ENCODE measurements at regions not wholly inside any gene's neighbourhood (a gene's known extent, or its start where the extent isn't known, plus 50 kb on each side); places are given as distances from the start of the nearest gene placed in this dataset.

GRCh38 chr4:159428975-159429692 is 326.3 kb downstream of the RAPGEF2 start:
- no peaks in the 10 kb centered on the region for H3K36me3 ChIP-seq (ENCODE audit: control insufficient read depth in 2 of 4, insufficient read depth in 4 of 4, low read length in 3 of 4)
- no peak overlapping the region for H3K9ac ChIP-seq (replicated peaks in 1 of 4; ENCODE audit: extremely low read depth in 1 of 4, low read depth in 3 of 4, low read length in 3 of 4)
- WGBS, 2 experiments (ENCODE audit: extremely low coverage in 1 of 2, insufficient coverage in 1 of 2, insufficient read length in 1 of 2, insufficient replicate concordance in 2 of 2, low coverage in 1 of 2, low lambda C conversion rate in 2 of 2, missing lambda C conversion rate in 1 of 2), result 61% methylated on average over 6 of the region's 6 CpGs; no CpG with 5 or more reads in 1 of the 2 experiments
- no peak overlapping the region for H4K8ac ChIP-seq (ENCODE audit: extremely low read depth, insufficient read depth, low read length)
- TF ChIP-seq KDM5A (IDR thresholded peaks at IDR 0.05; ENCODE audit: low read length) (no peak), JUN (IDR thresholded peaks at IDR 0.05; ENCODE audit: low read depth, low read length) (no peak)
- H3K23ac ChIP-seq (ENCODE audit: insufficient read length), result no peak overlapping the region
- POLR2A ChIA-PET (ENCODE audit: partially characterized antibody), result no interaction called here
- no peak overlapping the region for H3K27ac ChIP-seq (ENCODE audit: low read depth, low read length)
- DNase-seq (ENCODE audit: low read depth in 1 of 2, low spot score in 2 of 2) (no peak), FAIRE-seq (no peak)
- no peak overlapping the region for H3K18ac ChIP-seq (ENCODE audit: extremely low read depth, low read length)
- no peak overlapping the region for H3K4me3 ChIP-seq (ENCODE audit: extremely low read depth in 1 of 4, insufficient read depth in 2 of 4, low read depth in 3 of 4, low read length in 4 of 4)
- H3K4me1 ChIP-seq (replicated peaks in 1 of 4; ENCODE audit: control insufficient read depth in 3 of 4, insufficient read depth in 4 of 4, low read length in 3 of 4), result peaks cover 0 to 6% (median 0%) of the 10 kb centered on the region in 4 experiments; a peak in 3 of 7 replicates
- no peak overlapping the region for H2BK15ac ChIP-seq (ENCODE audit: low read length)
- no peak overlapping the region for H2BK120ac ChIP-seq (replicated peaks; ENCODE audit: low read depth, low read length)
- no peak overlapping the region for H3K4ac ChIP-seq (replicated peaks; ENCODE audit: insufficient read length, low read depth, low read length)
- no peak overlapping the region for H3K56ac ChIP-seq (replicated peaks; ENCODE audit: insufficient read length, low read depth, low read length)
- H4K5ac ChIP-seq (ENCODE audit: insufficient read length, low read depth, low read length), result no peak overlapping the region
- H2AK5ac ChIP-seq (ENCODE audit: low read depth, low read length), result no peak overlapping the region
- no peak overlapping the region for H2BK12ac ChIP-seq (ENCODE audit: low read depth, low read length)
- no peak overlapping the region for H2BK5ac ChIP-seq (ENCODE audit: low read depth, low read length)
- CTCF ChIA-PET (ENCODE audit: partially characterized antibody), result interaction anchor here (0.9 to 1.2 kb wide), 2 partner anchors 15 to 17 kb away, joined by 3 read pairs; no protein-coding TSS in a partner anchor
- no peaks in the 10 kb centered on the region for H3K27me3 ChIP-seq (replicated peaks in 1 of 4; ENCODE audit: control insufficient read depth in 3 of 4, extremely low read depth in 1 of 4, insufficient read depth in 3 of 4, low read length in 3 of 4)
- no peaks in the 10 kb centered on the region for H4K20me1 ChIP-seq (replicated peaks in 1 of 2; ENCODE audit: control insufficient read depth in 1 of 2, insufficient read depth in 2 of 2, low read length in 2 of 2)
- H3K23me2 ChIP-seq (ENCODE audit: low read depth, low read length), result peaks cover 2% of the 10 kb centered on the region; the same call in 1 of the 2 replicates
- no peak overlapping the region for H4K91ac ChIP-seq (replicated peaks; ENCODE audit: insufficient read length, low read length)
- H3K79me2 ChIP-seq (ENCODE audit: control insufficient read depth in 1 of 2, insufficient read depth in 2 of 2, low read length in 2 of 2), result no peaks in the 10 kb centered on the region
- H3K9me3 ChIP-seq (ENCODE audit: insufficient read depth in 2 of 2, low read depth in 1 of 2, low read length in 1 of 2), result no peaks in the 10 kb centered on the region
- no peak overlapping the region for H2BK20ac ChIP-seq (ENCODE audit: low read length)
- H3K14ac ChIP-seq (ENCODE audit: insufficient read length), result no peak overlapping the region
- no peaks in the 10 kb centered on the region for H3K79me1 ChIP-seq (ENCODE audit: low read depth, low read length)
- no peak overlapping the region for H3K4me2 ChIP-seq (ENCODE audit: insufficient read depth in 1 of 2, low read depth in 2 of 2, low read length in 2 of 2)
- H2AFZ ChIP-seq (ENCODE audit: low read length), result no peak overlapping the region

Data from H1 (cell line).